ENCODE measurements at regions not wholly inside any gene's neighbourhood (a gene's known extent, or its start where the extent isn't known, plus 50 kb on each side); places are given as distances from the start of the nearest gene placed in this dataset.

DNA sequence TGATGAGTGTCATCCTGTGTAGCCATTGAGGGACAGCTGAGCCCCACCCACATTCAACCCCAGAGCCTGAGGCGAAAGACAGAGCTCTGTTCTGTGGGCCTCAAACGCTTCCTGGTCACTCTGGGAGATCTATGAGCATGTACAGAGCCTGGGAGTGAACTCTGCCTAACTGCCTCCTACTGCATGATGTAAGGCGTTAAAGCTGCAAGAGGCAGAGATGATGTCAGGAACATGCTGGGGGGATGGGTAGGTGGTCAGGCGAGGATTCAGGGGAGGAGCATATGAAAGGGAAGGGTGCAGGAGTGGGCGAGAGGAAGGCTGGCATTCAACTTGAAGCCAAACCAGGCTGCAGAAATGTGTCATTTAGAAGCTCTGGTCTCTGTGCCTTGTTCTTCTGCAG lies 181.0 kb downstream of the TFCP2L1 start:
- TF ChIP-seq POLR2A (IDR thresholded peaks at IDR 0.05) (no peak), EP300 (IDR thresholded peaks at IDR 0.05) (no peak)
- TF ChIP-seq, protein P1, sequence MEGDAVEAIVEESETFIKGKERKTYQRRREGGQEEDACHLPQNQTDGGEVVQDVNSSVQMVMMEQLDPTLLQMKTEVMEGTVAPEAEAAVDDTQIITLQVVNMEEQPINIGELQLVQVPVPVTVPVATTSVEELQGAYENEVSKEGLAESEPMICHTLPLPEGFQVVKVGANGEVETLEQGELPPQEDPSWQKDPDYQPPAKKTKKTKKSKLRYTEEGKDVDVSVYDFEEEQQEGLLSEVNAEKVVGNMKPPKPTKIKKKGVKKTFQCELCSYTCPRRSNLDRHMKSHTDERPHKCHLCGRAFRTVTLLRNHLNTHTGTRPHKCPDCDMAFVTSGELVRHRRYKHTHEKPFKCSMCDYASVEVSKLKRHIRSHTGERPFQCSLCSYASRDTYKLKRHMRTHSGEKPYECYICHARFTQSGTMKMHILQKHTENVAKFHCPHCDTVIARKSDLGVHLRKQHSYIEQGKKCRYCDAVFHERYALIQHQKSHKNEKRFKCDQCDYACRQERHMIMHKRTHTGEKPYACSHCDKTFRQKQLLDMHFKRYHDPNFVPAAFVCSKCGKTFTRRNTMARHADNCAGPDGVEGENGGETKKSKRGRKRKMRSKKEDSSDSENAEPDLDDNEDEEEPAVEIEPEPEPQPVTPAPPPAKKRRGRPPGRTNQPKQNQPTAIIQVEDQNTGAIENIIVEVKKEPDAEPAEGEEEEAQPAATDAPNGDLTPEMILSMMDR (IDR thresholded peaks at IDR 0.05): no peak

Measured in ovary (tissue), 3 donors.